ENCODE measurements at regions not wholly inside any gene's neighbourhood (a gene's known extent, or its start where the extent isn't known, plus 50 kb on each side); places are given as distances from the start of the nearest gene placed in this dataset.

GRCh38 chr6:154908723-154909122, 86.4 kb upstream of the TIAM2 start:
- TF ChIP-seq CTCF (conservative IDR thresholded peaks at IDR 0.05) (no peak), ZFX (IDR thresholded peaks at IDR 0.05) (no peak)

Data from C4-2B (cell line).